ENCODE measurements at regions not wholly inside any gene's neighbourhood (a gene's known extent, or its start where the extent isn't known, plus 50 kb on each side); places are given as distances from the start of the nearest gene placed in this dataset.

DNA sequence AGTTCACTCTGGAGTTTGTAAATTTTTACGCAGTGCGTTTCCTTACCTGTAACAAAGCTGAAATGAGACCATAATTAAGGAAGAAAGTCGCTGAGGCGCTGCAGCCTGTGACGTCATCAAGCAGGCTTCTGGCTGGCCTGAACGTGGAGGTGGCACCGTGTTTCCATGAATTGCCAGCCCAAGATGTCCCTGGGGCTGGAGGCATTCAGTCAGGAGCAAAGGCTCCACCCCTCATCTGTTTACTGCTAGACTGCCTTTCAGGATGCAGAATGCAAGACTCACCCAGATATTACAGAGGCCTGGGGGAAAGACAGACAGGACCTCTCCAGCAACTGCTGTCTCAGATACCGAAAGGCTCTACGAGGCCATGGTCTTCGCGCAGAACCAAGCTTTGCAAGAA, 424.6 kb downstream of the TSHZ3 start:
- DNase-seq (no peak), ATAC-seq (no peak)
- intact Hi-C loops (cut with DNase I): no loop called here
- TF ChIP-seq CTCF (IDR thresholded peaks at IDR 0.05): no peak
- Histone ChIP-seq H3K9me3 (peaks cover 9% of the 10 kb centered on the region), H3K4me3 (no peak overlapping the region), H3K4me1 (no peaks in the 10 kb centered on the region), H3K36me3 (no peaks in the 10 kb centered on the region), H3K27ac (no peak overlapping the region), H3K27me3 (ENCODE audit: low read depth) (no peaks in the 10 kb centered on the region)

- ATAC-seq: no peak
- Histone ChIP-seq H3K36me3 (no peaks in the 10 kb centered on the region), H3K27ac (no peak overlapping the region), H3K27me3 (ENCODE audit: low read depth) (no peaks in the 10 kb centered on the region), H3K4me1 (no peaks in the 10 kb centered on the region), H3K4me3 (no peak overlapping the region), H3K9me3 (peaks cover 9% of the 10 kb centered on the region)
- intact Hi-C loops (cut with DNase I): no loop called here
- TF ChIP-seq CTCF (IDR thresholded peaks at IDR 0.05): no peak
- no peak for DNase-seq
Measured at GRCh38 chr19:30924069-30924636, 425.1 kb downstream of the TSHZ3 start.

DNA sequence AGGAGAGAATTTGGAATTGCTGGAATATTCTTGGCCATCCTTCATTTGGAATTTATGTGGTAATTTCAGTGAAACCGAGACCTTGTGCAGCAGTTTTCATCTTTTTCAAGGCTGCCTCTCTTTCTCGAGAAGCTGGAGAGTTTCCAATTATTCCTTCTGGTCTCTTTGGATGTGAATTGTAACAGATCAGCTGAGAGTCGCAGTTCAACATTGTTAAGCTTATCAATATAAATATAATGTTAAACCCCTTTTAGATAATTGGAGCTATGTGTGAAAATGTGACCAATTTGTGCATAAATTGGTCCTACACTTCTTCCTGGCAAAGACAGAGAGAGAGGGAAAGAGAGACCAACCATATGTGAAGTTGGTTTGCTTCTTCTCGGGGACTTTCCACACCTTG, 425.6 kb downstream of the TSHZ3 start:
- DNase-seq (no peak), ATAC-seq (no peak)
- H3K36me3 ChIP-seq: no peaks in the 10 kb centered on the region
- no peaks in the 10 kb centered on the region for H3K4me1 ChIP-seq
- peaks cover 8% of the 10 kb centered on the region for H3K9me3 ChIP-seq
- no peak overlapping the region for H3K4me3 ChIP-seq
- intact Hi-C loops (cut with DNase I): no loop called here
- TF ChIP-seq CTCF (IDR thresholded peaks at IDR 0.05): no peak
- H3K27ac ChIP-seq: no peak overlapping the region
- H3K27me3 ChIP-seq (ENCODE audit: low read depth): no peaks in the 10 kb centered on the region

- DNase-seq: no peak
- no peak for TF ChIP-seq CTCF (IDR thresholded peaks at IDR 0.05)
- intact Hi-C loops (cut with DNase I): no loop called here
Measured at GRCh38 chr19:30923096-30923495, 426.1 kb downstream of the TSHZ3 start.

DNA sequence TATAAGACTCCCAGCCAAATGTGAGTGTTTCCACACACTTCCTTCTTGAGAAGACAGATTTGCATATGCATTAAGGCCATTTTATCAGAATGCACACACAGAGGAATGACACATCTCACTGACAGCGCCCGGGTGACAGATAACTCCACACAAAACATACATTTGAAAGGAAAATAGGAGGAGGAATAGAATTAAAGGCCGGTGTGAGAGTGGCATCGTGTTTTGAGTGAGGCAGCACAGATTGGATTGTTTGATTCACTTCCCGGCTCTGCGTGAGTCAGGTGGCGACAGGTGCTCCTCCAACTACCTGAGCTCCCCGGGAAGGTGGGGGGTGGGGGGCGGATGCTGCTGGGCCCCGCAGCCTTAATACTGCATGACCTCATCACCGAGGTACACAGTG, 429.0 kb downstream of the TSHZ3 start:
- TF ChIP-seq CTCF (IDR thresholded peaks at IDR 0.05): no peak
- Histone ChIP-seq H3K27ac (no peak overlapping the region), H3K4me1 (no peaks in the 10 kb centered on the region), H3K36me3 (no peaks in the 10 kb centered on the region), H3K4me3 (no peak overlapping the region), H3K9me3 (no peaks in the 10 kb centered on the region), H3K27me3 (ENCODE audit: low read depth) (no peaks in the 10 kb centered on the region)
- intact Hi-C loops (cut with DNase I): no loop called here
- ATAC-seq (no peak), DNase-seq (no peak)

More at GRCh38 chr19:30923096-30923495, 426.1 kb downstream of the TSHZ3 start:
- Histone ChIP-seq H3K36me3 (no peaks in the 10 kb centered on the region), H3K4me1 (no peaks in the 10 kb centered on the region), H3K27ac (no peak overlapping the region), H3K9me3 (peaks cover 2% of the 10 kb centered on the region), H3K4me3 (no peak overlapping the region), H3K27me3 (ENCODE audit: low read depth) (no peaks in the 10 kb centered on the region)
- ATAC-seq: no peak

GRCh38 chr19:30919737-30920136, 429.5 kb downstream of the TSHZ3 start:
- Histone ChIP-seq H3K27ac (no peak overlapping the region), H3K9me3 (no peaks in the 10 kb centered on the region), H3K27me3 (ENCODE audit: low read depth) (no peaks in the 10 kb centered on the region), H3K4me1 (no peaks in the 10 kb centered on the region), H3K36me3 (no peaks in the 10 kb centered on the region), H3K4me3 (no peak overlapping the region)
- intact Hi-C loops (cut with DNase I): no loop called here
- ATAC-seq (no peak), DNase-seq (no peak)
- no peak for TF ChIP-seq CTCF (IDR thresholded peaks at IDR 0.05)
